ENCODE measurements at regions not wholly inside any gene's neighbourhood (a gene's known extent, or its start where the extent isn't known, plus 50 kb on each side); places are given as distances from the start of the nearest gene placed in this dataset.
A peak's percentile ranks its signal among the peaks of the same experiment; 100 is the strongest.

DNA sequence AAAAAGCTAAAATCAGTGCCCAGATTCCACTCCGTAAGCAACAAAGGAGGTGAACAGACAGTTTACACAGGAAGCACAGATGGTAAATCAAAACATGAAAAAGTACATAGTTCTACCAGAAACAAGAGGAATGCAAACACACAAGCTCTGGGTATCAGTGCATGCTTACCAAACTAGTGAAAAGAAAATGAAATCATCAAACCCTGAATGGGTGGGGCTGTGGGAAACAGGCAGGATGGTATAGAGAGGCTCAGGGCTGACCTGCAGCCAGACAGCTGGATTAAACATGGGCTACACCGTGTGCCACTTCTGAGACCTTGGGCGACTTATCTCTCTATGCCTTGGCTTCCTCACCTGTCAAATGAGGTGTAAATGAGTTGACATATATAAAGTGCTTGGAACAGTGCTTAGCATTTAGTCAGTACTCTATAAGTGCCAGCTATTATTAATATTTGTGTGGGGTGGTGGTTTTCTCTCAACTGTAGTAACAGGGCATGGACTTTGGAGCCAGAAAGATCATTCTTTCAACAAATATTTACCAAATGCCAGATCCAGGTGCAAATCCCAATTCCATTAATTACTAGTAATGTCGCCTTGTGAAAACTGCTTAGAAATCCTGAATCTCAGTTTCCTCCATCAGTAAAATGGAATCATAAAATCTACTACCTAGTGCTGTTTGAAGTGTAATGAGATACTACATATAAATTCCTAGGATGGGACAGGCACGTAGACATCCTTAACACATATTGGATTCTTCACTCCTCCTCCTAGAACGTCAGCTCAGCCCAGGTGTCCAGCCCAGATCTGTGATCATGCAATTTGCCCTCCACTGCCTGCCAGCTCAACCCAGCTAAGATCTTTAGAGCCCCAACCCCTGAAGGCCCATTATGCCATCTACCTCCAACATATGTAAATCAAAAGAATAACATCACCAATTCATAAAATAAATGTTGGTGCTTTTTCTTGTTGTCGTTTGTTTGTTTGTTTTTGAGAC lies 55.5 kb upstream of the SMAD3 start:
- in situ Hi-C loops (cut with HindIII; ENCODE audit: low sequenced_read_pairs): no loop called here
- H3K4me3 ChIP-seq (ENCODE audit: low read depth, low read length): no peak overlapping the region
- TF ChIP-seq, protein P1, sequence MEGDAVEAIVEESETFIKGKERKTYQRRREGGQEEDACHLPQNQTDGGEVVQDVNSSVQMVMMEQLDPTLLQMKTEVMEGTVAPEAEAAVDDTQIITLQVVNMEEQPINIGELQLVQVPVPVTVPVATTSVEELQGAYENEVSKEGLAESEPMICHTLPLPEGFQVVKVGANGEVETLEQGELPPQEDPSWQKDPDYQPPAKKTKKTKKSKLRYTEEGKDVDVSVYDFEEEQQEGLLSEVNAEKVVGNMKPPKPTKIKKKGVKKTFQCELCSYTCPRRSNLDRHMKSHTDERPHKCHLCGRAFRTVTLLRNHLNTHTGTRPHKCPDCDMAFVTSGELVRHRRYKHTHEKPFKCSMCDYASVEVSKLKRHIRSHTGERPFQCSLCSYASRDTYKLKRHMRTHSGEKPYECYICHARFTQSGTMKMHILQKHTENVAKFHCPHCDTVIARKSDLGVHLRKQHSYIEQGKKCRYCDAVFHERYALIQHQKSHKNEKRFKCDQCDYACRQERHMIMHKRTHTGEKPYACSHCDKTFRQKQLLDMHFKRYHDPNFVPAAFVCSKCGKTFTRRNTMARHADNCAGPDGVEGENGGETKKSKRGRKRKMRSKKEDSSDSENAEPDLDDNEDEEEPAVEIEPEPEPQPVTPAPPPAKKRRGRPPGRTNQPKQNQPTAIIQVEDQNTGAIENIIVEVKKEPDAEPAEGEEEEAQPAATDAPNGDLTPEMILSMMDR (IDR thresholded peaks at IDR 0.05; ENCODE audit: low read depth, low read length, missing control alignments): no peak
- no peak for DNase-seq (ENCODE audit: low read depth)

GRCh38 chr15:67010898-67011616 lies 54.3 kb upstream of the SMAD3 start:
- no peak for DNase-seq (ENCODE audit: low read depth)
- in situ Hi-C loops (cut with HindIII; ENCODE audit: low sequenced_read_pairs): no loop called here
- no peak overlapping the region for H3K4me3 ChIP-seq (ENCODE audit: low read depth, low read length)
- TF ChIP-seq, protein P1 (IDR thresholded peaks at IDR 0.05; ENCODE audit: low read depth, low read length, missing control alignments): no peak

DNA sequence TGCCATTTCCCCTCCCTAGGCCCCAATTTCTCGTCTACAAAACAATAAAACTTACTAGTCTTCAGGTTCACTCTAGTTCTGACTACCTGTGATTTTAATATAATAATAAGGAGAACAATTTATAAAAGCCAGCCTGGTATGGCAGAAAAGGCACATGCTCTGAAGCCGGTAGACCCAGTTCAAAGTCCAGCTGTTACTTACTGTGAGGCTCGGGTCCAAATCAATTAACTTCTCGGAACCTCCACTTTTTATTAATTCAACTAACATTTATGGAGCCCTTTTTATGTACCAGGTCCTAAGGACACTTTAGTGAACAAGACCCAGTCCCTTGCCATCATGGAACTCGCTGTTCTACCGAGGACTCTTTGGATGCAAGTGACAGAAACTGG lies 53.8 kb upstream of the SMAD3 start:
- DNase-seq (ENCODE audit: low read depth): no peak
- in situ Hi-C loops (cut with HindIII; ENCODE audit: low sequenced_read_pairs): no loop called here
- no peak overlapping the region for H3K4me3 ChIP-seq (ENCODE audit: low read depth, low read length)
- TF ChIP-seq, protein P1 (IDR thresholded peaks at IDR 0.05; ENCODE audit: low read depth, low read length, missing control alignments): no peak

GRCh38 chr15:67013696-67014095 lies 51.7 kb upstream of the SMAD3 start:
- no peak overlapping the region for H3K4me3 ChIP-seq (ENCODE audit: low read depth, low read length)
- peak; percentile 90 for DNase-seq (ENCODE audit: low read depth)
- TF ChIP-seq, protein P1 (IDR thresholded peaks at IDR 0.05; ENCODE audit: low read depth, low read length, missing control alignments): no peak
- in situ Hi-C loops (cut with HindIII; ENCODE audit: low sequenced_read_pairs): no loop called here

All from astrocyte of the cerebellum (primary cell).